HG02970 (cell line): ENCODE measurements at regions not wholly inside any gene's neighbourhood (a gene's known extent, or its start where the extent isn't known, plus 50 kb on each side); places are given as distances from the start of the nearest gene placed in this dataset.

Experiments used
- ATAC-seq: cut with Tn5 transposase; IDR thresholded peaks from one replicate; pipeline ENCODE4 v1.9.1; 2021; ENCODE audit warnings: mild to moderate bottlenecking, moderate library complexity, moderate number of reproducible peaks; ENCODE audit not compliant: unreplicated experiment, low FRiP score

- no peak for ATAC-seq
These were observed 1617.7 kb downstream of the RPA4 start for GRCh38 chrX:98501426-98501825.

- ATAC-seq = no peak
These were observed 1623.2 kb downstream of the RPA4 start for GRCh38 chrX:98506907-98507306.

GRCh38 chrX:98514032-98514431 lies 1630.3 kb downstream of the RPA4 start:
- no peak for ATAC-seq

- no peak for ATAC-seq
These were observed 1632.4 kb downstream of the RPA4 start for GRCh38 chrX:98516120-98516519.

GRCh38 chrX:98523026-98523425 lies 1639.3 kb downstream of the RPA4 start:
- no peak for ATAC-seq

GRCh38 chrX:98523521-98523920 lies 1639.8 kb downstream of the RPA4 start:
- no peak for ATAC-seq

GRCh38 chrX:98548519-98548918 lies 1664.8 kb downstream of the RPA4 start:
- no peak for ATAC-seq

- no peak for ATAC-seq
These were observed 1685.1 kb downstream of the RPA4 start for GRCh38 chrX:98568795-98569194.

GRCh38 chrX:98605941-98606340 lies 1722.2 kb downstream of the RPA4 start:
- no peak for ATAC-seq

- ATAC-seq = no peak
These were observed 1724.0 kb downstream of the RPA4 start for GRCh38 chrX:98607739-98608138.

GRCh38 chrX:98627645-98628044 lies 1743.9 kb downstream of the RPA4 start:
- no peak for ATAC-seq

GRCh38 chrX:98637451-98637850 lies 1753.7 kb downstream of the RPA4 start:
- ATAC-seq = no peak

GRCh38 chrX:98646351-98646750 lies 1762.6 kb downstream of the RPA4 start:
- ATAC-seq = no peak

- no peak for ATAC-seq
These were observed 1755.5 kb downstream of the PCDH19 start for GRCh38 chrX:98654565-98654964.
